Pancreas (tissue), 10 donors: ENCODE measurements at regions not wholly inside any gene's neighbourhood (a gene's known extent, or its start where the extent isn't known, plus 50 kb on each side); places are given as distances from the start of the nearest gene placed in this dataset.

Source experiments
- ATAC-seq, 4 donors: fragments of 200-7000 bp; cut with Tn5 transposase; one replicate each; pipeline versions ENCODE4 v1.8.0 to v1.9.1; 2020; ENCODE audit warnings: mild to moderate bottlenecking in 4 of 4, moderate library complexity in 4 of 4
- DNase-seq, 6 donors: peaks; one replicate each; pipeline ENCODE4 v3.0.0-alpha.2; 2020
- FAIRE-seq: peaks from 2 replicates; lab custom pipeline; 2012; peaks lifted over from hg19 to GRCh38; lab: Jason Lieb, UNC
- H3K27ac ChIP-seq, 4 donors: fragments of 200-600 bp; sonication (generic); 1 replicate in 3 of 4; 2 replicates in 1 of 4; pipeline versions ENCODE4 v1.5.0 to v1.8.0; 2020
- H3K27me3 ChIP-seq, 4 donors: fragments of 200-600 bp; one replicate each; pipeline ENCODE4 v1.8.0; 2021
- H3K36me3 ChIP-seq, 3 donors: fragments of 200-600 bp; sonication (generic) in 1 of 3; one replicate each; pipeline versions ENCODE4 v1.5.0 to v1.8.0; 2020 to 2021
- H3K4me1 ChIP-seq, 3 donors: fragments of 200-600 bp; one replicate each; pipeline ENCODE4 v1.8.0; 2021
- H3K4me3 ChIP-seq, 4 donors: fragments of 200-600 bp; sonication (generic) in 2 of 4; one replicate each; pipeline versions ENCODE4 v1.5.0 to v1.8.0; 2020 to 2021
- H3K9me3 ChIP-seq, 4 donors: fragments of 200-600 bp; one replicate each; pipeline ENCODE4 v1.8.0; 2021
- WGBS, 2 donors: extraction: QIAGEN DNeasy Blood & Tissue Kit; methylation state at CpG; one replicate each; pipeline ENCODE4 v1.1.7; 2013; 5-methylcytosine and 5-hydroxymethylcytosine counted together
- intact Hi-C, 3 donors: fragments of 100-400 bp; cut with DNase I; formaldehyde crosslinking; loops; one replicate each; pipeline versions ENCODE4 v1.11.1 to v1.14.2; 2022
- TF ChIP-seq, protein P1 (sequence below), 4 donors: fragments of 200-600 bp; sonication (generic) in 3 of 4; IDR thresholded peaks; one replicate each; pipeline versions ENCODE4 v1.5.0 to v1.8.0; 2021; ENCODE audit warnings: antibody characterized with exemption in 4 of 4
- donor health status: healthy with polysubstance abuse.
- donor health status: DM: no; HTN: no; CAD: no; lungs with moderate emphysema.
- donor health status: DM: no; HTN: no; CAD: no.
- donor health status: control.
- donor health status: control.
- donor health status: Bipolar disorder and iron deficiency.
- donor health status: DM: yes; HTN: yes; CAD: no.
- donor health status: DM: no; HTN: no; CAD: no.
- donor health status: DM: no; HTN: no; CAD: no.
- donor health status: DM: yes; HTN: yes; CAD: no.

- DNase-seq (no peak), ATAC-seq (no peak), FAIRE-seq (no peak)
- WGBS, 2 donors, result 43 to 50% methylated on average over 3 of the region's 3 CpGs
- Histone ChIP-seq H3K4me1 (no peaks in the 10 kb centered on the region), H3K36me3 (no peaks in the 10 kb centered on the region), H3K27me3 (no peaks in the 10 kb centered on the region), H3K4me3 (no peak overlapping the region), H3K9me3 (no peaks in the 10 kb centered on the region), H3K27ac (no peak overlapping the region)
- TF ChIP-seq, protein P1, sequence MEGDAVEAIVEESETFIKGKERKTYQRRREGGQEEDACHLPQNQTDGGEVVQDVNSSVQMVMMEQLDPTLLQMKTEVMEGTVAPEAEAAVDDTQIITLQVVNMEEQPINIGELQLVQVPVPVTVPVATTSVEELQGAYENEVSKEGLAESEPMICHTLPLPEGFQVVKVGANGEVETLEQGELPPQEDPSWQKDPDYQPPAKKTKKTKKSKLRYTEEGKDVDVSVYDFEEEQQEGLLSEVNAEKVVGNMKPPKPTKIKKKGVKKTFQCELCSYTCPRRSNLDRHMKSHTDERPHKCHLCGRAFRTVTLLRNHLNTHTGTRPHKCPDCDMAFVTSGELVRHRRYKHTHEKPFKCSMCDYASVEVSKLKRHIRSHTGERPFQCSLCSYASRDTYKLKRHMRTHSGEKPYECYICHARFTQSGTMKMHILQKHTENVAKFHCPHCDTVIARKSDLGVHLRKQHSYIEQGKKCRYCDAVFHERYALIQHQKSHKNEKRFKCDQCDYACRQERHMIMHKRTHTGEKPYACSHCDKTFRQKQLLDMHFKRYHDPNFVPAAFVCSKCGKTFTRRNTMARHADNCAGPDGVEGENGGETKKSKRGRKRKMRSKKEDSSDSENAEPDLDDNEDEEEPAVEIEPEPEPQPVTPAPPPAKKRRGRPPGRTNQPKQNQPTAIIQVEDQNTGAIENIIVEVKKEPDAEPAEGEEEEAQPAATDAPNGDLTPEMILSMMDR (IDR thresholded peaks at IDR 0.05), result no peak
- intact Hi-C loops, result no loop called here
Observed at GRCh38 chr4:133596459-133596858, 447.4 kb downstream of the PCDH10 start.

DNA sequence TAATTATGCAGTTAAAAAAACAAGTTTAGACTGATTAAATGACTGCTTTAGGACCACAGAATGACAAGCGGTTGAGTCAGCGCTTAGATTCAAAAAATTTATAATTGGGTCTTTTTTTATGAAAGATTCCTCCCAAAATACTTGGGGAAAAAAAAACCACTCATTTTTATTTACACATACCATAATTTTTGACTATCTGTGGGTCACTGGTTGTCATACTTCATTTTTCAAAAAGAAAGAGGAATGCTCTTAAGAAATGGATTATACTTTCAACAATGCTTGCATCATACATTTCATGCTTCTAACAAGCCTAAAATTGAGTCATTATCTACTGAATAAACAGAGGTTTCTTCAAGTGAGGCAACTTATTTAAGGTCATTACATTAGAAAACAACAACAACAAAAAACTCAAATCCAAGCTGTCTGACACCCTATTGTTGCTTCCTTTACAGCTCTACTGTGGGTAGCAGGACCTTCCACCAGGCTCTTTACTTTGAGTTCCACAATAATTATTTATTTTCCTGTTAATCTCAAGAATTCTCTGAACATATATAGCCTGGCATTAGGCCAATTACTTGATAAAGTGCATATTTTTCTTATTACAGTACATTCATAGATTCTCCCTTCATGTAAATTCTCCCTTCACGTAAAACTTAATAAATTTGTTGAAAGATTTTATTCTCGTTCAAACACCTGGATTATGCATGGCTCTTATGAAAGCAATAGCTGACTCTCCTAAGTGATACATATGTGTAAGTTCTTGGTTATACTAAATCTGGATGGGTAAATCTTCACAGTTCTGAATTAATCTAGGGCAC is 445.5 kb downstream of the PCDH10 start:
- Histone ChIP-seq H3K36me3 (no peaks in the 10 kb centered on the region), H3K4me1 (no peaks in the 10 kb centered on the region), H3K27me3 (no peaks in the 10 kb centered on the region), H3K9me3 (no peaks in the 10 kb centered on the region), H3K27ac (no peak overlapping the region), H3K4me3 (no peak overlapping the region)
- DNase-seq, result no peak
- TF ChIP-seq, protein P1 (IDR thresholded peaks at IDR 0.05), result no peak
- 80% methylated on average over 4 of the region's 4 CpGs for WGBS, 2 donors
- no peak for FAIRE-seq
- intact Hi-C loops, result no loop called here
- no peak for ATAC-seq

DNA sequence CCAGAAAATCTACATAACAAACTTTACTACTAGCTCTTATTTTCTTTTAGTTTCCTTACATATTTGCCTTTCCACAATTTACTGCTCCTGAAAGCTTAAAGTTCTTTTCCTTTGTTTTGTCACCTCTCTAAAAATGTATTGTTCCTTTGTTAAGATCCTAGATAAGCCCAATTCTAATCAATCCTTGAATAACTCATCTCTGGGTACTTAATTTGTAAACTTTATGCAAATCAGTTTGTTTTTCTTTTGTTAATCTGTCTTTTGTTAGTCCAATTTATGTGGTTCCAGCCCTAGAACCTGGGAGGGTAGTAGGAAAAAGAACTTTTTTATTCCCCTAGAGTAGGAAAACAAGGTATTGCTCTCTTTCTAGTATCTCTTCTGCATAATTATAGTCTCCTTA is 444.7 kb downstream of the PCDH10 start:
- no peak for FAIRE-seq
- intact Hi-C loops, result no loop called here
- TF ChIP-seq, protein P1 (IDR thresholded peaks at IDR 0.05), result no peak
- no peaks in the 10 kb centered on the region for H3K27me3 ChIP-seq
- no peak overlapping the region for H3K4me3 ChIP-seq
- H3K4me1 ChIP-seq, result no peaks in the 10 kb centered on the region
- no peak for ATAC-seq
- no peak overlapping the region for H3K27ac ChIP-seq
- no peak for DNase-seq
- no peaks in the 10 kb centered on the region for H3K36me3 ChIP-seq
- H3K9me3 ChIP-seq, result no peaks in the 10 kb centered on the region

DNA sequence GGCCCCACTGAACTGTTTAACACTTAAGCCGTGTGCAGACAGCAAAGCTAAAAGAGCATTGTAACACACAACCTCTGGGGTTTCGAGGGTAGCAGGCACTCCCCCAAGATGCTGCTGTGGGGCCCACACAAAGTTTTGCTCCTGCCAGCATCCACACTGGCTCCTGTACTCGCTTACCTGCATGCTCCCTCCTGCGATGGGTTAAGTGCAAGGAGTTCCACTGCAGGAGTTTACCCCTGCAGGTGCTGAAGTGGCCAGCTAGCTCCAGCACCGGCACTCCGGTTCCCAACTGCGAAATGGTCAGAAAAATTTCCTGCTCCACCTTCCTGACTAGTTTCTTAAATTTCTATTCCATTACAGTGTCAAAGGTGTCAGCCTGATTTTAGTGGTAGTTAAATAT is 443.5 kb downstream of the PCDH10 start:
- WGBS, 2 donors, result 48 to 59% methylated on average over 7 of the region's 7 CpGs
- H3K27me3 ChIP-seq, result no peaks in the 10 kb centered on the region
- H3K9me3 ChIP-seq, result no peaks in the 10 kb centered on the region
- no peak overlapping the region for H3K27ac ChIP-seq
- ATAC-seq, result no peak
- intact Hi-C loops, result no loop called here
- FAIRE-seq, result no peak
- H3K4me1 ChIP-seq, result no peaks in the 10 kb centered on the region
- TF ChIP-seq, protein P1 (IDR thresholded peaks at IDR 0.05), result no peak
- H3K4me3 ChIP-seq, result no peak overlapping the region
- no peaks in the 10 kb centered on the region for H3K36me3 ChIP-seq
- DNase-seq, result no peak

GRCh38 chr4:133592106-133592505 is 443.0 kb downstream of the PCDH10 start:
- no peaks in the 10 kb centered on the region for H3K9me3 ChIP-seq
- intact Hi-C loops, result no loop called here
- H3K27ac ChIP-seq, result no peak overlapping the region
- H3K4me1 ChIP-seq, result no peaks in the 10 kb centered on the region
- ATAC-seq, result no peak
- H3K4me3 ChIP-seq, result no peak overlapping the region
- no peak for DNase-seq
- no peaks in the 10 kb centered on the region for H3K36me3 ChIP-seq
- H3K27me3 ChIP-seq, result no peaks in the 10 kb centered on the region
- WGBS, 2 donors, result 49 to 63% methylated on average over 1 of the region's 1 CpG
- no peak for FAIRE-seq
- TF ChIP-seq, protein P1 (IDR thresholded peaks at IDR 0.05), result no peak
